ENCODE measurements at regions not wholly inside any gene's neighbourhood (a gene's known extent, or its start where the extent isn't known, plus 50 kb on each side); places are given as distances from the start of the nearest gene placed in this dataset.

GRCh38 chr1:165073185-165074007 lies 283.1 kb downstream of the LMX1A start:
- peak; percentile 50 for DNase-seq

- DNase-seq, result no peak
These were observed 285.8 kb downstream of the LMX1A start for GRCh38 chr1:165070675-165071074.

DNA sequence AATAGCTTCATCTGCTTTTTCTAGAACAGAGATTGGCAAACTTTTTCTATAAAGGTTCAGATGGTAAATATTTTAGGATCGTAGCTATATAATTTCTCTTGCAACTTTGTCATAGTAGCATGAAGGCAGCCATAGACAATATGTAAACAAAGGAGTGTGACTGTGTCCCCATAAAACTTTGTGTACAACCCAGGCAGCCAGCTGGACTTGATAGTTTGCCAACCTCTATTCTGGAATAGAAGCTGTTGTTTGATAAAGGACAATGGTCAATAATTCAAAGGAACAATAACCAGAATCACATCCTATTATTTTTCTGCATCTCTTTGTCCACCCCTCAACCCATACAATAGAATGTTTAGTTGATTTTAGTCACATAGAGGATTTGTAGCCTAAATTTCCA lies 286.7 kb downstream of the LMX1A start:
- no peak for DNase-seq

- DNase-seq, result no peak
These were observed 287.8 kb downstream of the LMX1A start for GRCh38 chr1:165068741-165069140.

- no peak for DNase-seq
These were observed 288.7 kb downstream of the LMX1A start for GRCh38 chr1:165067829-165068228.

GRCh38 chr1:165063181-165063965 lies 293.1 kb downstream of the LMX1A start:
- no peak for DNase-seq

DNA sequence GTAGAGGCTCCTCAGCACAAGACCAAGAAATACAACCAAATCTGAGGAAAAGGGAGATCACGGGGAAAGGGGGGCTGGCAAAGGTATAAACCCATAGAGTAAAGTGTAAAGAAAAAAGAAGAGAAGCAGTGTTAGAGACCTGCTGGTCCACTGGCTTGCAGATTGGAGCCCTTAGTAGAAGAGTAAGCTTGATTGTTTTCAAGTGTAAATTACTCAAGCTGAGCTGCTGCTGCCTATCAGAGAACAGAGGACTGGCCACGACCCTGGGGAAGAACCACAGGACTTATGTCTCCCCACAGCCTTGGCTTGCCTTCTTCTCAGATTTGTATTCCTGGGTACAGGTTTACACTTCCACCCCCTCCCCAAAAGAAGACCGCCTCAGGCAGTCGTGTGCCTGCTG lies 294.2 kb downstream of the LMX1A start:
- DNase-seq, result no peak

GRCh38 chr1:165060285-165060793 lies 296.2 kb downstream of the LMX1A start:
- DNase-seq, result no peak

DNA sequence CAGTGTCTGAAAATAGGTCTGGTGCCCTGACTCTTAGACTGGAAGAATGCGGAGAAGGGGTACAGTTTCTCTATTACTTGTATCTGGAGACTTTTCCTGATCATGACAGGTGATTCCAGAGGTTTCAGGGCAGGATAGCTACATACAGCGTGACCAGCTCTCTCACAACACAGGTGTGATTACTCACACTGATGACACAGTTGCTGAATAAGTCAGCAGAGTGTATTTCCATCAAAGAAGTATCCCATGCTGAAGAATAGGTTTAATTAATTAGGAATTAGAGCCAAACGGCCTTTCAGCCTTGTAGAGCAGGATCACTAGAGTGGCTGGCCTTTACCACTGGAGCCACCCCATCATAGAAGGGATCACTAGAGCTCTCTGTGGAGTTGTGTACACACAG lies 298.6 kb downstream of the LMX1A start:
- no peak for DNase-seq

GRCh38 chr1:165056914-165057313 lies 299.6 kb downstream of the LMX1A start:
- DNase-seq, result no peak

GRCh38 chr1:165055581-165055980 lies 300.9 kb downstream of the LMX1A start:
- DNase-seq, result no peak

DNA sequence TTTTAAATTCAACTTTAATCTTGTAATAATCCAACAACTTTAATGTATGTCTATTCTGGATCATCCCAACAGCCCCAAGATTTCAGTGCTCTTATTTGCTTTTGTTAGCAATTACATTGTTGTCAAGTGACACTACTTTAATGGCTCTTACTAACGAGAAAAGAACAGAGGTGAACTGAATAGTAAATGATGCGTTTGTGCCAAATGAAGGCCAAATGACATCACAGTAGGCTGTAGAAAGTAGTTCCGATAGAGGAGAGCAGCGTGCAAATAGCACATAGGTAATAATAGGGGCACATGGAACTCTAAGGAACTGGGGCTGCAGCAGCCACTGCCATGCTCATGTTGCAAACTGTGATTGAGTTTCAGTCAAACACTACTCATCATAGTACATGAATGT lies 301.9 kb downstream of the LMX1A start:
- DNase-seq, result no peak

DNA sequence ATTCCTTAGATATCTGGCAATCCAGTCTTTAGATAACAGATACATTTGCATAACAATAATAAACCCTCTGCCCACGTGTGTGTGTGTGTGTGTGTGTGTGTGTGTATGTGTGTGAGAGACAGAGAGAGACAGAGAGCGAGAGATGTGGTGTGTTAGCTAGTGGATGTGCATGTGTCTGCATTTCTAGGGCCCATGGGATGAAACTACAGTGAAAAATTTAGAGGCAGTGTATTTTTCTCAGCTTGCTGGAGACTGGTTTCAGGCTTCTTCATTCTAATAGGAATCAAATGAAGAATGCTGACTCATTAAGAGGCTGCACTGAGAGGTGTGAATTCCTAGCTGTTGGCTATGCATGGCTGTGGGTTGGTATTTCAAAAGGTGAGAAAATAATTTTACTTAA lies 303.2 kb downstream of the LMX1A start:
- peak; percentile 1 for DNase-seq

- DNase-seq, result no peak
These were observed 303.6 kb downstream of the LMX1A start for GRCh38 chr1:165052936-165053335.

- DNase-seq, result no peak
These were observed 304.1 kb downstream of the LMX1A start for GRCh38 chr1:165052431-165052830.

GRCh38 chr1:165050246-165050645 lies 306.3 kb downstream of the LMX1A start:
- no peak for DNase-seq

- no peak for DNase-seq
These were observed 308.5 kb downstream of the LMX1A start for GRCh38 chr1:165047994-165048393.

DNA sequence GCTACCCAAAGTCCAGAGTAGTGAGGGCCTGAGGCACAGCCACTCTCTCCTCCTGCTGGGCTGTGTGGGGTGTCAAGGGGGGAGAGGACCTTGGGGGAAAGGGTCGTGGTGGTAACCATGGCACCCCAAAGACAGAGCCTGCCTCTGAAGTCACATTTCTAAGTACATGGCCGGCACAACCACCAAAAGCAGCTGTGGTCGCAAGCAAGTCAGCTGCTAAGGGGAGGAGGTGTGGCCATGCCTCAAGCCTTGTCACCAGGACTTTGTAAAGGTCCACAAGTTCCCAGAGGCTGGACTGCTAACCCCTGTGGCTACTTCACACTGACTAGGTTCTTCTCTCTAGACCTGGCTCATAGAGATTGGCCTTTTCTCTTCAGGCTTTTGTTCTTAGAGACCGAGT lies 310.6 kb downstream of the LMX1A start:
- no peak for DNase-seq

- no peak for DNase-seq
These were observed 315.9 kb downstream of the LMX1A start for GRCh38 chr1:165040641-165041040.

GRCh38 chr1:165039996-165040395 lies 316.5 kb downstream of the LMX1A start:
- no peak for DNase-seq

GRCh38 chr1:165036403-165036802 lies 320.1 kb downstream of the LMX1A start:
- DNase-seq, result no peak

DNA sequence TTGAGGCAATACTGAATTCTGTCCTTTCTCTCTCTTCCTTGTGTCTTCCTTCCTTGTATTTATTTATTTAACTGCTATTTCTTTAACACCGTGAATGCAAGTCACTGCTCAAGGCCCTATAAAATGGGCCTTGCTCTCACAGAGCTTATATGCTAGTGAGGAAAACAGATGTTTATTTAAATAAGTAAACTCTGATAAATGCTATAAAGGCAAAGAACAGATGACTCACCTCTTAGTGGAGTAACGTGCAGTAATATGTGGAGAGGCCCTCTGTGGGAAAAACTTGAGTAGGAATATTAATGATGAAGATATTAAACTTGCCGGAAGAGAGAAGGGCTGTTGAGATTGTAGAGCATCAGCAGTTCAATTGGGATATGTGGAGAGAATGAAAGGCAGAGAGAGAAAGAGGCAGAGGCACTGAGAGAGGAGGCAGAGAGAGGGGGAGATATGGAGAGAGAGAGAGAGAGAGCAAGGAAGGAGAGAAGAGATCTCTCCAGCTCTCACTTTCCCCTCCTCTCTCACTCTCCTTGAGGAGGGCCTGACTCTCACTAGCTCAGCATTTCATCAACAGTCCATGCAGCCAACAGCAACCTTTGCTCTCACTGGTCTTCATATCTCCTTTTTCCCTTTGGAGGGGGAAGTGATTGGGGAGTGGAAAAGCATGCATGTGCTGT lies 322.2 kb downstream of the LMX1A start:
- no peak for DNase-seq

DNA sequence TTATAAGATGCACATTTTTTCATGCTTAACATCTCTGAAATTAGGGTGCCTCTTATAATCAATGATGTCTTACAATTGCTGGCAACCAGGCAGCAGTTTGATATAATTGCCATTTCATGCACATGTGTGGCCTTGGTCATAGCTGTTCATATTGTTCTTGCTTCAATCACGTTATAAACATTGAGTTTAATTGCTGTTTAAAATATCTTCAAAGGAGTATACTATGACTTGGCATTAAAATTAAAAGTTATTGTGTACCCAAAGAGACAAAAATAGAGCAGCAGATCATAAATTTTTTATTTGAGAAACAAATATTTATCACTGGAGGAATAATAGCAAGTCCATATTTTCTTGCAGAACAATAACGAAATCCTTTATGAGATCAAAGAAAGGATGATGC lies 325.5 kb downstream of the LMX1A start:
- DNase-seq, result no peak

DNA sequence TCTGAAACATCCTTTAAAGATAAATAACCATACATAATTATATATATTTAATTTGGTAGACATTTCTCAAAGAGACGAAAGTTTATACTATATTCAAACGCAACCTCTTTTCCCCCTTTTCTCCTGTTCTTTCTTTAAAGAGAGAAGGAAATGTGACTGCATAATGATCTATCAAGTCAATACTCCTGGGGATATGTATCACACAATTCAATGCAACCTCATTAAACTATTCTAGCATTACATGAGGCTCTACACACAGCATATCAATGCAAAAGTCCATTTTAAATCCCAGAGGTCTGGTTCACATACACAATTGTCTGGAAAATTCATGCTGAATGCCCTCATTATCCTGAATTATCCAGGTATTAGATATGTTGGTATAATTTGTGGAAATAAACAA lies 330.7 kb downstream of the LMX1A start:
- DNase-seq, result no peak

All from activated CD4-positive, alpha-beta T cell treated with anti-CD3 and anti-CD28 coated beads, Interleukin-2, Interleukin-6, amounts not matched to agents 100 ng/mL and 50 ng/mL, durations not matched to agents 16 hours and 8 hours (primary cell).